Gastroesophageal sphincter (tissue), 3 donors: ENCODE measurements at regions not wholly inside any gene's neighbourhood (a gene's known extent, or its start where the extent isn't known, plus 50 kb on each side); places are given as distances from the start of the nearest gene placed in this dataset.

ENCODE experiments used
- EP300 ChIP-seq: sonication (generic); formaldehyde crosslinking; IDR thresholded peaks from one replicate; pipeline ENCODE4 v1.6.1; 2017; ENCODE audit warnings: antibody characterized with exemption, mild to moderate bottlenecking
- POLR2A ChIP-seq, 2 donors: fragments of 450-650 bp; IDR thresholded peaks; one replicate each; pipeline ENCODE4 v1.6.1; 2017; ENCODE audit warnings: antibody characterized with exemption in 2 of 2, mild to moderate bottlenecking in 2 of 2, moderate library complexity in 1 of 2
- TF ChIP-seq, protein P1 (sequence below), 4 experiments: fragments of 200-600 bp in 2 of 4; fragments of 450-650 bp in 2 of 4; sonication (generic) in 1 of 4; IDR thresholded peaks; one replicate each; pipeline ENCODE4 v1.5.1; 2017 to 2019; ENCODE audit warnings: antibody characterized with exemption in 4 of 4, mild to moderate bottlenecking in 2 of 4, moderate library complexity in 2 of 4

DNA sequence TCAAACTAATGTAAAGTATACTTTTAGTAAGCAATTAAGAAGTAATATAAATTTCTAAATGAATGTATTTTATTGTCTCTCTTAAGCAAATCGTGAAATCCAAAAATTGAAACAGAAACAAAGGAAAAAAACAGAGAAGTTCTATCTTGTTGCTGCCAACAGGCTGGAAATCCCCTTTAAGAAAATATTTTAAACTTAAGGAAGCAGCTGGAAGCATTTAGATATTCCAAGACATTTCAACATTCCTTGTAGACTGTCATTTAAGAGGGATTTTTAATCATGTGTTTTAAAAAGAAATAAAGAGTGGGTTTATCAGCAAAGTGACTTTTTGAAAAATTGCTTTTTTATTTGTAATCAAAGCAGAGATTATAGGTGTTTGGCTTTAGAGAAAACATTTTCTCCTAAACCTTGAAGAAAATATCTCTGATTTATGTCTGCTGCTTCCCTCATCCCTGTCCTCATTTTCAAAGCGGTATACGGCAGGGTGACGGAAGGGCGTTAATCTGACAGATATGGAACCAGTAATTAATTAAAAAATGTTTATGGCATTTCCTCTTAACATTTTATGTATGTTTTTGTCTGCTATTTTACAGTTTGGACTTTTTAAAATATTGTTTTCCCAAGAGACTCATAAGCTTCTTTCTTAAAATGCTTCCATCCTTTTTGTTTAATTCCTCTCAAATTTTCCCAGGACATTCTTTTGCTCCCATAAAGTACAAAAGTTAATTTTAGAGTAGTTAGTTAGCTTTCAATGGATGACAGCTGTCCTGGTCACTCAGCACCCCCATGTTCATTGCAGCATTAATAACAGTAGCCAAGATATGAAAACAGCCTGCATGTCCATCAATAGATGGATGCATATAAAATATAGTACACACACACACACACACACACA is 245.6 kb downstream of the LURAP1L start:
- TF ChIP-seq, protein P1, sequence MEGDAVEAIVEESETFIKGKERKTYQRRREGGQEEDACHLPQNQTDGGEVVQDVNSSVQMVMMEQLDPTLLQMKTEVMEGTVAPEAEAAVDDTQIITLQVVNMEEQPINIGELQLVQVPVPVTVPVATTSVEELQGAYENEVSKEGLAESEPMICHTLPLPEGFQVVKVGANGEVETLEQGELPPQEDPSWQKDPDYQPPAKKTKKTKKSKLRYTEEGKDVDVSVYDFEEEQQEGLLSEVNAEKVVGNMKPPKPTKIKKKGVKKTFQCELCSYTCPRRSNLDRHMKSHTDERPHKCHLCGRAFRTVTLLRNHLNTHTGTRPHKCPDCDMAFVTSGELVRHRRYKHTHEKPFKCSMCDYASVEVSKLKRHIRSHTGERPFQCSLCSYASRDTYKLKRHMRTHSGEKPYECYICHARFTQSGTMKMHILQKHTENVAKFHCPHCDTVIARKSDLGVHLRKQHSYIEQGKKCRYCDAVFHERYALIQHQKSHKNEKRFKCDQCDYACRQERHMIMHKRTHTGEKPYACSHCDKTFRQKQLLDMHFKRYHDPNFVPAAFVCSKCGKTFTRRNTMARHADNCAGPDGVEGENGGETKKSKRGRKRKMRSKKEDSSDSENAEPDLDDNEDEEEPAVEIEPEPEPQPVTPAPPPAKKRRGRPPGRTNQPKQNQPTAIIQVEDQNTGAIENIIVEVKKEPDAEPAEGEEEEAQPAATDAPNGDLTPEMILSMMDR (IDR thresholded peaks at IDR 0.05): no peak
- TF ChIP-seq POLR2A (IDR thresholded peaks at IDR 0.05): no peak
- TF ChIP-seq EP300: no peak
